Smooth muscle cell (in vitro differentiated cells): ENCODE measurements at regions not wholly inside any gene's neighbourhood (a gene's known extent, or its start where the extent isn't known, plus 50 kb on each side); places are given as distances from the start of the nearest gene placed in this dataset.

ENCODE experiments used
- DNase-seq: peaks from one replicate; lab custom pipeline; 2025; ENCODE audit not compliant: unreplicated experiment; lab: John Stamatoyannopoulos, UW
- H2AFZ ChIP-seq: fragments of 200-600 bp; sonication (generic); 2 replicates; pipeline ENCODE4 v1.6.0; 2016; ENCODE audit warnings: antibody characterized with exemption, low read depth, mild to moderate bottlenecking
- H3F3A ChIP-seq: fragments of 200-600 bp; sonication (generic); 2 replicates; pipeline ENCODE4 v1.6.0; 2017; ENCODE audit warnings: antibody characterized with exemption, low read depth
- H3K27ac ChIP-seq: fragments of 200-600 bp; sonication (generic); 2 replicates; pipeline ENCODE4 v1.5.1; 2016; ENCODE audit warnings: low read depth, mild to moderate bottlenecking
- H3K27me3 ChIP-seq: fragments of 200-600 bp; sonication (generic); 2 replicates; pipeline ENCODE4 v1.6.1; 2016; ENCODE audit warnings: low read depth, mild to moderate bottlenecking
- H3K36me3 ChIP-seq: fragments of 200-600 bp; sonication (generic); 2 replicates; pipeline ENCODE4 v1.5.1; 2016; ENCODE audit warnings: low read depth
- H3K4me1 ChIP-seq: fragments of 200-600 bp; sonication (generic); 2 replicates; pipeline ENCODE4 v1.5.1; 2016; ENCODE audit warnings: low read depth
- H3K4me2 ChIP-seq: fragments of 200-600 bp; sonication (generic); 2 replicates; pipeline ENCODE4 v1.6.0; 2016; ENCODE audit warnings: mild to moderate bottlenecking
- H3K4me3 ChIP-seq: fragments of 200-600 bp; sonication (generic); 2 replicates; pipeline ENCODE4 v1.5.1; 2016; ENCODE audit warnings: mild to moderate bottlenecking
- H3K79me2 ChIP-seq: fragments of 200-600 bp; sonication (generic); 2 replicates; pipeline ENCODE4 v1.6.0; 2016; ENCODE audit warnings: low read depth, mild to moderate bottlenecking
- H3K9ac ChIP-seq: fragments of 200-600 bp; sonication (generic); 2 replicates; pipeline ENCODE4 v1.6.0; 2016; ENCODE audit warnings: low read depth
- H3K9me3 ChIP-seq: fragments of 200-600 bp; sonication (generic); replicated peaks from 2 replicates; pipeline ENCODE4 v1.5.1; 2016; ENCODE audit warnings: low read depth
- H4K20me1 ChIP-seq: fragments of 200-600 bp; sonication (generic); 2 replicates; pipeline ENCODE4 v1.6.0; 2016; ENCODE audit warnings: low read depth
- CTCF ChIP-seq: fragments of 200-600 bp; sonication (generic); IDR thresholded peaks from 2 replicates; pipeline ENCODE4 v1.5.1; 2017; ENCODE audit warnings: borderline replicate concordance, mild to moderate bottlenecking, antibody characterized with exemption; ENCODE audit not compliant: insufficient read depth, poor library complexity, severe bottlenecking
- WGBS: methylation state at CpG from one replicate; pipeline ENCODE4 v1.1.7; 2016; ENCODE audit warnings: low lambda C conversion rate; 5-methylcytosine and 5-hydroxymethylcytosine counted together

GRCh38 chr6:166085500-166085899 is 82.2 kb downstream of the TBXT start:
- Histone ChIP-seq H4K20me1 (no peaks in the 10 kb centered on the region), H3K9ac (no peak overlapping the region), H3K79me2 (no peaks in the 10 kb centered on the region), H3K4me2 (no peak overlapping the region), H3K27me3 (no peaks in the 10 kb centered on the region), H3K9me3 (no peaks in the 10 kb centered on the region), H3K4me3 (no peak overlapping the region), H3K27ac (no peak overlapping the region), H3K4me1 (no peaks in the 10 kb centered on the region), H2AFZ (peak overlapping the region; percentile 42), H3K36me3 (no peaks in the 10 kb centered on the region), H3F3A (no peaks in the 10 kb centered on the region)
- no peak for TF ChIP-seq CTCF
- DNase-seq: no peak
- 65% methylated on average over 2 of the region's 2 CpGs for WGBS

GRCh38 chr6:166084951-166085350 is 82.7 kb downstream of the TBXT start:
- Histone ChIP-seq H3K4me2 (no peak overlapping the region), H3K4me3 (no peak overlapping the region), H3K79me2 (no peaks in the 10 kb centered on the region), H4K20me1 (no peaks in the 10 kb centered on the region), H3K27me3 (no peaks in the 10 kb centered on the region), H3K9me3 (no peaks in the 10 kb centered on the region), H3F3A (no peaks in the 10 kb centered on the region), H3K36me3 (no peaks in the 10 kb centered on the region), H2AFZ (peak overlapping the region; percentile 42), H3K27ac (no peak overlapping the region), H3K4me1 (no peaks in the 10 kb centered on the region), H3K9ac (no peak overlapping the region)
- WGBS: 77% methylated on average over 2 of the region's 2 CpGs
- no peak for DNase-seq
- TF ChIP-seq CTCF: no peak

- H3K4me3 ChIP-seq: no peak overlapping the region
- TF ChIP-seq CTCF: no peak
- H3K9me3 ChIP-seq: no peaks in the 10 kb centered on the region
- no peak overlapping the region for H3K27ac ChIP-seq
- no peaks in the 10 kb centered on the region for H3K4me1 ChIP-seq
- H3K9ac ChIP-seq: no peak overlapping the region
- no peaks in the 10 kb centered on the region for H3K27me3 ChIP-seq
- no peaks in the 10 kb centered on the region for H3F3A ChIP-seq
- no peaks in the 10 kb centered on the region for H4K20me1 ChIP-seq
- WGBS: 88% methylated on average over 6 of the region's 6 CpGs
- no peak overlapping the region for H3K4me2 ChIP-seq
- H3K79me2 ChIP-seq: no peaks in the 10 kb centered on the region
- H3K36me3 ChIP-seq: no peaks in the 10 kb centered on the region
- DNase-seq: no peak
- H2AFZ ChIP-seq: no peak overlapping the region
These were observed 87.8 kb downstream of the TBXT start for GRCh38 chr6:166079841-166080240.

GRCh38 chr6:166078294-166078693 is 89.4 kb downstream of the TBXT start:
- H3K9me3 ChIP-seq: no peaks in the 10 kb centered on the region
- no peak overlapping the region for H3K9ac ChIP-seq
- 67% methylated on average over 3 of the region's 3 CpGs for WGBS
- H3K27ac ChIP-seq: no peak overlapping the region
- DNase-seq: no peak
- TF ChIP-seq CTCF: no peak
- H3K79me2 ChIP-seq: no peaks in the 10 kb centered on the region
- no peaks in the 10 kb centered on the region for H3F3A ChIP-seq
- H3K4me3 ChIP-seq: no peak overlapping the region
- H3K36me3 ChIP-seq: no peaks in the 10 kb centered on the region
- H3K4me2 ChIP-seq: no peak overlapping the region
- no peaks in the 10 kb centered on the region for H3K27me3 ChIP-seq
- H3K4me1 ChIP-seq: no peaks in the 10 kb centered on the region
- H2AFZ ChIP-seq: no peak overlapping the region
- H4K20me1 ChIP-seq: no peaks in the 10 kb centered on the region
